GM19463 (cell line): ENCODE measurements at regions not wholly inside any gene's neighbourhood (a gene's known extent, or its start where the extent isn't known, plus 50 kb on each side); places are given as distances from the start of the nearest gene placed in this dataset.
"Not testable (repeated sequence)": the region's sequence is repeated elsewhere in the genome, so short reads cannot be mapped to it uniquely, and the experiment has no call there.

ENCODE experiments used
- ATAC-seq: cut with Tn5 transposase; IDR thresholded peaks from one replicate; pipeline ENCODE4 v1.9.1; 2021; ENCODE audit warnings: mild to moderate bottlenecking, moderate library complexity; ENCODE audit not compliant: unreplicated experiment

GRCh38 chrX:40253771-40254170 lies 156.0 kb upstream of the BCOR start:
- no peak for ATAC-seq

- ATAC-seq: no peak
Measured at GRCh38 chrX:40249582-40249981, 151.8 kb upstream of the BCOR start.

- no peak for ATAC-seq
Measured at GRCh38 chrX:40248822-40249221, 151.1 kb upstream of the BCOR start.

GRCh38 chrX:40247848-40248622 lies 150.3 kb upstream of the BCOR start:
- no peak for ATAC-seq

GRCh38 chrX:40247382-40247781 lies 149.6 kb upstream of the BCOR start:
- no peak for ATAC-seq

GRCh38 chrX:40245488-40246071 lies 147.8 kb upstream of the BCOR start:
- ATAC-seq: no peak

- ATAC-seq: no peak
Measured at GRCh38 chrX:40244980-40245379, 147.2 kb upstream of the BCOR start.

- no peak for ATAC-seq
Measured at GRCh38 chrX:40243755-40244515, 146.2 kb upstream of the BCOR start.

GRCh38 chrX:40240844-40241243 lies 143.1 kb upstream of the BCOR start:
- no peak for ATAC-seq

GRCh38 chrX:40237731-40238178 lies 140.0 kb upstream of the BCOR start:
- no peak for ATAC-seq

GRCh38 chrX:40230646-40231045 lies 132.9 kb upstream of the BCOR start:
- ATAC-seq: no peak

- ATAC-seq: no peak
Measured at GRCh38 chrX:40227125-40227524, 129.4 kb upstream of the BCOR start.

- ATAC-seq: no peak
Measured at GRCh38 chrX:40224658-40225057, 126.9 kb upstream of the BCOR start.

- ATAC-seq: not testable (repeated sequence)
Measured at GRCh38 chrX:40222612-40223011, 124.9 kb upstream of the BCOR start.

GRCh38 chrX:40213092-40213491 lies 115.3 kb upstream of the BCOR start:
- no peak for ATAC-seq

- ATAC-seq: no peak
Measured at GRCh38 chrX:40209951-40210617, 112.3 kb upstream of the BCOR start.

- ATAC-seq: no peak
Measured at GRCh38 chrX:40207626-40208025, 109.9 kb upstream of the BCOR start.

GRCh38 chrX:40205471-40205870 lies 107.7 kb upstream of the BCOR start:
- ATAC-seq: no peak

- ATAC-seq: no peak
Measured at GRCh38 chrX:40202456-40202855, 104.7 kb upstream of the BCOR start.

- peak; percentile 83 for ATAC-seq
Measured at GRCh38 chrX:40201329-40201885, 103.6 kb upstream of the BCOR start.

GRCh38 chrX:40199704-40200103 lies 101.9 kb upstream of the BCOR start:
- ATAC-seq: no peak
